Retinal pigment epithelial cell (primary cell): ENCODE measurements at regions not wholly inside any gene's neighbourhood (a gene's known extent, or its start where the extent isn't known, plus 50 kb on each side); places are given as distances from the start of the nearest gene placed in this dataset.

ENCODE experiments used
- DNase-seq: peaks from one replicate; pipeline ENCODE4 v3.0.0-alpha.2; 2010; ENCODE audit warnings: low read depth
- H3K4me3 ChIP-seq: 2 replicates; pipeline ENCODE4 v1.5.1; 2011; ENCODE audit warnings: mild to moderate bottlenecking, low read length, control low read depth, moderate library complexity
- TF ChIP-seq, protein P1 (sequence below): conservative IDR thresholded peaks from 2 replicates; pipeline ENCODE4 v1.5.1; 2011; ENCODE audit warnings: low read depth, low read length, control low read depth, inconsistent platforms

DNA sequence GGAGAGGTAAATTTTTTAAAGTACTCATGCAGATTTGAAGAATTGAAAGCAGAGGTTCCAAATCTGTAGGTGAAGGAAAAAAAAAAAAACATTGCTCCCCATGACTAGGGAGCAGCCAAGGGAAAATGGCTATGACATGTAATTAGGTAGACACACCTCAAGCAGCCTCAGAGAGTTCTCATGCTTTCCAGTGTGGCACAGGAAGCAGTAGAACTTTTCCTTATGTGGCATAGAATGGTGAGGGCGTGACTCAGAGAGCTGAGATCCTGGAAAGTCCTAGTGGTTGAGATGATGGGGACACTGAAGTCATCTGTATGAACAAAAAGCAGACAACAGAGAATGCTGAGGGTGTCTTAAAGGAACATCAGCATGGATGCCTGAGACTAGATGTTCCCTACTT lies 148.6 kb upstream of the NWD2 start:
- no peak for DNase-seq
- TF ChIP-seq, protein P1, sequence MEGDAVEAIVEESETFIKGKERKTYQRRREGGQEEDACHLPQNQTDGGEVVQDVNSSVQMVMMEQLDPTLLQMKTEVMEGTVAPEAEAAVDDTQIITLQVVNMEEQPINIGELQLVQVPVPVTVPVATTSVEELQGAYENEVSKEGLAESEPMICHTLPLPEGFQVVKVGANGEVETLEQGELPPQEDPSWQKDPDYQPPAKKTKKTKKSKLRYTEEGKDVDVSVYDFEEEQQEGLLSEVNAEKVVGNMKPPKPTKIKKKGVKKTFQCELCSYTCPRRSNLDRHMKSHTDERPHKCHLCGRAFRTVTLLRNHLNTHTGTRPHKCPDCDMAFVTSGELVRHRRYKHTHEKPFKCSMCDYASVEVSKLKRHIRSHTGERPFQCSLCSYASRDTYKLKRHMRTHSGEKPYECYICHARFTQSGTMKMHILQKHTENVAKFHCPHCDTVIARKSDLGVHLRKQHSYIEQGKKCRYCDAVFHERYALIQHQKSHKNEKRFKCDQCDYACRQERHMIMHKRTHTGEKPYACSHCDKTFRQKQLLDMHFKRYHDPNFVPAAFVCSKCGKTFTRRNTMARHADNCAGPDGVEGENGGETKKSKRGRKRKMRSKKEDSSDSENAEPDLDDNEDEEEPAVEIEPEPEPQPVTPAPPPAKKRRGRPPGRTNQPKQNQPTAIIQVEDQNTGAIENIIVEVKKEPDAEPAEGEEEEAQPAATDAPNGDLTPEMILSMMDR, result no peak
- no peak overlapping the region for H3K4me3 ChIP-seq

DNA sequence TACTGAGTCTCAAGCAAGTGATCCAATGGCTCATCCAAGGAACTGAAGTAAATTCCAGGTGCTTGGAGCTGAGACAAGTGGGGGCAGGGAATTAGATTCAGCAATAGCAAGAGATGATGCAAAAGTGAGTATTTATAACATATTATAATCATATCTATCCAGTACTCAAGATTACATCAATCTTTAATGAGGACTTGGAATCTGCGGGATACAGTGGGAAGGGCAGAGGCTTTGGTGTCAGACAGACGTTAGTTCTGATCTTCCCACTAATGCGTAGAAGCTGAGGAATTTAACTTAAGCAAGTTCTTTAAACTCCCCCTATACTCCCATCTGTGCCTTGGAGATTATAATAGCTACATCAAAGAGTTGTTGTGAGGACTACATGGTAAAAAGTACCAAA lies 143.4 kb upstream of the NWD2 start:
- no peak overlapping the region for H3K4me3 ChIP-seq
- TF ChIP-seq, protein P1, result no peak
- no peak for DNase-seq

DNA sequence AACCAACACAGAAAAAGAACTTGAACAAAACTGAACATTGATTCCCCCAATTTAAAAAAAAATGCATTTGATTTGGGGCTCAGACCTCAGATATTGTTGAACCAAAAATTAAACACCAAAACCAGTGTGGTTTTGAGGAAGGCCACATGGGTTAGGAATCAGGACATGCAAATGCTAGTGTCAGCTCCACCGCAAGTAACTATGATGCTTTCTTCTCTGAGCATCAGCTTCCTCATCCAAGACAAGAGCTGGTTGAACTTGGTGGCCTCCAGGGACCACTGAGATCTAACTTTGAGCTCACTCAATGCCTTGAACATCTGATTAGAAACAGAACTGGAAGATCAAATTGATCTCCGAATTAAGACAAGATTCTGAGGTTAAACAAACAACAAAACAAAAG lies 142.9 kb upstream of the NWD2 start:
- no peak overlapping the region for H3K4me3 ChIP-seq
- no peak for DNase-seq
- TF ChIP-seq, protein P1, result no peak

DNA sequence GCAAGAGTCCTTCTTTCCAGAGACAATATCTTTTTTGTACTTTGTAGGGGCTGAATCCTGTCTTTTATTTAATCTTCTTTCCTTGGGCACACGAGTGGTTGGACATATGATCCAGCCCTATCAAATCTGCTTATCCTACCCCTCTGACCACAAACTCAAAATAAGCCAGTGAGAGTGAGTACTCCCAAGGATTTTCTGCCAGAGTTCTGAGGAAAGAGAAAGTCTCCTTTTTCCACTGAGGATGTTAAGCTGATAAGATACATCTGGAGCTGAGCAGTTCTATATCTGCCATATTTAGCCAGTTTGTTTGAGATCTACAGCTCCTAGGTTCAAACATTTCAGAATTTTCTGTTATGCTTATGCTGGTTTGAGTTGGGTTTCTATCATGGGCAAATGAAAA lies 134.8 kb upstream of the NWD2 start:
- TF ChIP-seq, protein P1, result no peak
- no peak overlapping the region for H3K4me3 ChIP-seq
- no peak for DNase-seq

DNA sequence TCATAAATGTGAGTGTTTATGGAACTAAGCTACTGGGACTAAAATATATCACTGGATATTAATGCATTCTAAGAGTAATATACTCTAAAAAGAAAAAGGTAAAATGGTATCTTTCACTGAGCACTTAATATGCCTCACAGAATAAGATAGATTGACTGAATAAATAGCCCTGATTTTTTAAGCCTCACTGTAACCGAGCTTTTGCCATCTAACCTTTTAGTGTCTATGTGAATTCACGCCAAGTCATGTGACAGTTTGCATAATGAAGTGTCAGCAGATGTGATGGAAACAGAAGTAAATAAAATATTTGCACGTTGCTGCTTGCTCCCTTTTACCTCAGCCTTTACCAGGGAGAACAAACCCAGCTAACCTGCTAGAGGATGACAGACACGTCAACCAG lies 119.7 kb upstream of the NWD2 start:
- TF ChIP-seq, protein P1, result no peak
- no peak for DNase-seq
- no peak overlapping the region for H3K4me3 ChIP-seq

DNA sequence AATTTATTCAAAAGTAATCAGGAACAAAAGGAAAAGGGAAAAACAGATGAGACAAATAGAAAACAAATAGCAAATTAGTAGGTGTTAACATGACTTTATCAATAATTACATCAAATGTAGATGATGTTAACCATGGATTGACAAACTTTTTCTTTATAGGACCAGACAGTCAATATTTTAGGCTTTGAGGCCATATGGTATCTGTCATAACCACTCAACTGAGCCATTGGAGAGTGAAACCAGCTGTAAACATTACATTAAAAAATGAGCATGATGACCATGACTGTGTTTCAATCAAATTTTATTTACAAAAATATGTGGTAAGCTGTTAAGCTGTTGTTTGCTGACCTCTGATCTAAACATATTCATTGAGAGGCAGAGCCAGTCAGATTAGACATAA lies 118.5 kb upstream of the NWD2 start:
- no peak overlapping the region for H3K4me3 ChIP-seq
- TF ChIP-seq, protein P1, result no peak
- DNase-seq, result no peak

- no peak overlapping the region for H3K4me3 ChIP-seq
- TF ChIP-seq, protein P1, result no peak
- no peak for DNase-seq
Observed at GRCh38 chr4:37130465-37130864, 114.1 kb upstream of the NWD2 start.
